HUES64 (cell line): ENCODE measurements at regions not wholly inside any gene's neighbourhood (a gene's known extent, or its start where the extent isn't known, plus 50 kb on each side); places are given as distances from the start of the nearest gene placed in this dataset.
A peak's percentile ranks its signal among the peaks of the same experiment; 100 is the strongest.

ENCODE experiments used
- H3K27ac ChIP-seq: 2 replicates; pipeline ENCODE4 v1.7.0; 2013; ENCODE audit warnings: low read depth, low read length, inconsistent platforms
- H3K27me3 ChIP-seq: 2 replicates; pipeline ENCODE4 v1.6.1; 2013; ENCODE audit warnings: mild to moderate bottlenecking, low read length; ENCODE audit not compliant: insufficient read depth
- H3K36me3 ChIP-seq: 2 replicates; pipeline ENCODE4 v1.6.1; 2013; ENCODE audit warnings: mild to moderate bottlenecking, low read length; ENCODE audit not compliant: insufficient read depth
- H3K4me1 ChIP-seq: 2 replicates; pipeline ENCODE4 v1.6.1; 2013; ENCODE audit warnings: mild to moderate bottlenecking, low read length, moderate library complexity; ENCODE audit not compliant: insufficient read depth
- H3K4me3 ChIP-seq: 2 replicates; pipeline ENCODE4 v1.5.1; 2013; ENCODE audit warnings: mild to moderate bottlenecking, low read length, moderate library complexity
- H3K9ac ChIP-seq: 2 replicates; pipeline ENCODE4 v1.6.1; 2013; ENCODE audit warnings: mild to moderate bottlenecking, low read depth, low read length
- H3K9me3 ChIP-seq: 2 replicates; pipeline ENCODE4 v1.6.1; 2013; ENCODE audit warnings: low read depth, low read length; ENCODE audit not compliant: insufficient read depth
- WGBS: fragments of 150-250, 120-280 bp; methylation state at CpG from one replicate; pipeline ENCODE4 v1.1.7; 2013; ENCODE audit warnings: missing lambda C conversion rate; 5-methylcytosine and 5-hydroxymethylcytosine counted together

DNA sequence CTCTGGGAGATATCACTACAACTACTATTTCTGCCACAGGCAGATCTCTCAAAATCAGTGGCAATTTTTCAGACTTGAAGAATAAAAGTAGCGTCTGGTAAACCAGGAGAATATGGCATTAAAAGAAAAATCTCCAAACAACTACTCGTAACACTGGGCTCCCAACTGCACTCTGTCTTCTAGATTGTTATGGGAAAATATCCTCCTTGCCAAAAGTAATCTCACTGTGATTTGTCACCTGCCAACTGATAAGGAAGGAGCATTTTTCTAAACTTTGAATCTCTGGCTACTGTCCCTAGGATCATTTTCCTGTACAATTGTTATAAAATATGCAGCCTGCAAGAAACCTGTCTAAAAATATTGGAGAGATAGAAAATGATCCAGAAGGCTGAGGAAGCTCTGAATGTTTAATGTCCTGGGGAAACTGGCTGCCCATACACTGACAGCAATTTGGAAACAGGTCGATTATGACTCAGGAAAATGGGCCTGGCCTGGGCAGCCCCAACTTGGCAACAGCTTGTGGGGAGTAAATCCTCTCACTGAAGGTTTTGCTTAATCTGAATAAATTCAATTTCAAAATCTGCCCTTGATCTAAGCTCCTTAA, 90.5 kb upstream of the DBX1 start:
- Histone ChIP-seq H3K4me3 (no peak overlapping the region), H3K27me3 (peaks cover 45% of the 10 kb centered on the region), H3K4me1 (peaks cover 42% of the 10 kb centered on the region), H3K9me3 (no peaks in the 10 kb centered on the region), H3K36me3 (no peaks in the 10 kb centered on the region), H3K27ac (no peak overlapping the region), H3K9ac (no peak overlapping the region)
- WGBS = 82% methylated on average over 3 of the region's 3 CpGs

- Histone ChIP-seq H3K36me3 (no peaks in the 10 kb centered on the region), H3K27me3 (peaks cover 42% of the 10 kb centered on the region), H3K4me3 (no peak overlapping the region), H3K9me3 (no peaks in the 10 kb centered on the region), H3K4me1 (peaks cover 42% of the 10 kb centered on the region), H3K9ac (no peak overlapping the region), H3K27ac (no peak overlapping the region)
- 77% methylated on average over 3 of the region's 3 CpGs for WGBS
Observed at GRCh38 chr11:20249796-20250195, 89.5 kb upstream of the DBX1 start.

GRCh38 chr11:20249378-20249777, 89.1 kb upstream of the DBX1 start:
- Histone ChIP-seq H3K27ac (no peak overlapping the region), H3K4me3 (no peak overlapping the region), H3K36me3 (no peaks in the 10 kb centered on the region), H3K9me3 (no peaks in the 10 kb centered on the region), H3K4me1 (peaks cover 42% of the 10 kb centered on the region), H3K9ac (no peak overlapping the region), H3K27me3 (peaks cover 42% of the 10 kb centered on the region)
- WGBS = 84% methylated on average over 5 of the region's 5 CpGs

GRCh38 chr11:20248871-20249270, 88.6 kb upstream of the DBX1 start:
- H3K4me3 ChIP-seq = no peak overlapping the region
- no peak overlapping the region for H3K9ac ChIP-seq
- H3K27ac ChIP-seq = no peak overlapping the region
- H3K9me3 ChIP-seq = no peaks in the 10 kb centered on the region
- 84% methylated on average over 1 of the region's 2 CpGs for WGBS
- no peaks in the 10 kb centered on the region for H3K36me3 ChIP-seq
- H3K4me1 ChIP-seq = peaks cover 42% of the 10 kb centered on the region
- H3K27me3 ChIP-seq = peaks cover 42% of the 10 kb centered on the region

DNA sequence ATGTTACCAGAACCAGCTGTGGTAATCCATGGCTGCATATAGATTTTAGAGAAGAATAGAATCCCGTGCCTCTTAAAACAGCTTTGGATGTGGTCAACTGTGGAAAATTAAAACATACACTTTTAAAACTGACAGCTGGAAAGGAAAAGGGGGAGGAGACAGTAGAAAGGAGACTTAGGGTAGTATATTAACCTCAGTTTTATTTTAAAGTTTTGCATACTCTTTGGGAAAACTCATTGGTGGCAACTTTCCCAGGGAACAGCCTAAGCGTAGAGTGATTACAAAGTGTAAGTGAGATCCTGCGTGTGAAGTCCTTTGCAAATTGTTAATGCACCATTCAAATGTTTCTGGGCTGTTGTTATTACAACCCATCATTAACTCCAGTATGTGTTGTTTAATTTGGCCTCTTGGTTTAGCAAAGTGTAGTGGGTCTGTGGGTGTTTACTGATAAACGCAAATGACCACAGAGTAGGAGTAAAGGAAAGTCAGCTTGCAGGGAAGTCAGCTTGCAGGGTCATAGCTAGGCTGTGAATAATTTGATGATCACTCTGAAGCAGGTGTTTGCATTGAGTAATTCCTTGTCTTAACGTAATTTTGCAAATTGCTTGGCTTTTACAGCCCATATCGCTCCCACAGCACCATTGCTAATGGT, 88.0 kb upstream of the DBX1 start:
- Histone ChIP-seq H3K4me3 (no peak overlapping the region), H3K27me3 (peaks cover 42% of the 10 kb centered on the region), H3K36me3 (no peaks in the 10 kb centered on the region), H3K9me3 (no peaks in the 10 kb centered on the region), H3K9ac (no peak overlapping the region), H3K27ac (no peak overlapping the region; the same call in 1 of the 2 replicates), H3K4me1 (peaks cover 42% of the 10 kb centered on the region)
- WGBS = 36% methylated on average over 6 of the region's 6 CpGs

DNA sequence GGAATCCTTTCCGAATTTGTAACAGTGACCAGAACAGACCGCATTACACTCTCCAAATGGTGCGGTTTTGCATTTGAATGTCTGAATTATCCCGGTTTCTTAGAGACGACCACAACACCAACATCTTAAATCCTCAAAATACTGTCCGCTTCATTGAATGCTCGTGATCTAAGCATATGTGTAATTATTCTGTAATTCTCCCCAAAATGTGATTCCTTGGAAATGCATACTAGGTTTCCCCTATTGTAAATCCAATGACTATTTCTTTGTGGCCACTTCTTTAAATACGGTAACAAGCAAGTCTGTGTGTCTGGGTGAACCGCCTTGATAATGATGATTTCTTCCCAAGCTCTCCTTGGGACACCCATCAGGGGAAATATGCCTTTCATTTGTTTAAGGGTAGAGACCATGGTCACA, 87.3 kb upstream of the DBX1 start:
- Histone ChIP-seq H3K36me3 (no peaks in the 10 kb centered on the region), H3K9me3 (no peaks in the 10 kb centered on the region), H3K27me3 (peaks cover 42% of the 10 kb centered on the region), H3K9ac (no peak overlapping the region), H3K4me3 (0 out of 2 replicates have a peak overlapping the region, but pooled peaks have one; percentile 1), H3K4me1 (peaks cover 42% of the 10 kb centered on the region), H3K27ac (no peak overlapping the region; the same call in 1 of the 2 replicates)
- whole genome bisulfite sequencing = 14% methylated on average over 7 of the region's 9 CpGs

DNA sequence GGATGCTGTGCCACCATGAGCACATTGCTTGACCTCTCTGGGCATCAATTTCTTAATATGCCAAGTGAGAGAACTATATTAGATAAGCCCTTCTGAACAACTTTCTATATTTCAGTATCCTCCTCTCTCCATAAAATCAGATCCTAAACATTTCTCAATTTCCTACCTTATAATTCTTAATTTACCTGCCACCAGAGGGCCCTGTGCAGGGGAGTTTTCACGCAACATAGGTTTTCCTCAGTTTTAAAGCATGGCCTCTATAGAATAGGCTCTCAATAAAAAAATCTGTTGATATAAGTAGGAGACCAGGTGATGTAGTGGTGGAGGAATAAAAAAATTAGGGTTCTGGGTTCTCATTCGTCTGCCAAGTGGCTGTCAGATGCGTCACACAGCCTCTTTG, 83.7 kb upstream of the DBX1 start:
- Histone ChIP-seq H3K36me3 (no peaks in the 10 kb centered on the region), H3K27me3 (peaks cover 27% of the 10 kb centered on the region), H3K9me3 (no peaks in the 10 kb centered on the region), H3K4me3 (no peak overlapping the region), H3K4me1 (peaks cover 33% of the 10 kb centered on the region), H3K9ac (no peak overlapping the region), H3K27ac (no peak overlapping the region)
- WGBS = 87% methylated on average over 3 of the region's 3 CpGs

GRCh38 chr11:20238712-20239111, 78.4 kb upstream of the DBX1 start:
- Histone ChIP-seq H3K36me3 (no peaks in the 10 kb centered on the region), H3K4me3 (no peak overlapping the region)
- 85% methylated on average over 2 of the region's 2 CpGs for WGBS

DNA sequence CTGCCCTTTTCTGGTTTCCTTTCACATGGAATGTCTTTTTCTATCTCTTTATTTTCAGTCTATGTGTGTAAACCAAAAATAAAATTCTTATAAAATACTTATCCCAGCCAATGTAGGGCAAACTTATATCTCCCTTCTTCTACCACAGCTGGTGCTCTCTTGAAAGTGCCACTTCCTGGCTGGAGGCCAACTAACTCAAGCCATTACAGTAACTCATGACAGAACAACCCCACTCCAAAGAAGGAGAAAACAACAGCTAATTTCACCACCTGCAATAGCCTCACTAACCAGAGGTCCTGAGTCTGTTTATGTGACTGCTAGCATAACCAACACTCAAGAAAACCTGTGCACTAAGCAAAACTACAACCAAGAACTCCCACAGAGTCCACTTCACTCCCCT, 74.9 kb upstream of the DBX1 start:
- Histone ChIP-seq H3K36me3 (no peaks in the 10 kb centered on the region), H3K9me3 (peaks cover 9% of the 10 kb centered on the region; the same call in 1 of the 2 replicates), H3K4me1 (no peaks in the 10 kb centered on the region), H3K27me3 (no peaks in the 10 kb centered on the region), H3K9ac (no peak overlapping the region), H3K27ac (no peak overlapping the region), H3K4me3 (no peak overlapping the region)

More at GRCh38 chr11:20238712-20239111, 78.4 kb upstream of the DBX1 start:
- H3K4me1 ChIP-seq = no peaks in the 10 kb centered on the region
- no peaks in the 10 kb centered on the region for H3K27me3 ChIP-seq
- H3K9me3 ChIP-seq = peaks cover 3% of the 10 kb centered on the region; the same call in 1 of the 2 replicates
- no peak overlapping the region for H3K9ac ChIP-seq
- no peak overlapping the region for H3K27ac ChIP-seq

DNA sequence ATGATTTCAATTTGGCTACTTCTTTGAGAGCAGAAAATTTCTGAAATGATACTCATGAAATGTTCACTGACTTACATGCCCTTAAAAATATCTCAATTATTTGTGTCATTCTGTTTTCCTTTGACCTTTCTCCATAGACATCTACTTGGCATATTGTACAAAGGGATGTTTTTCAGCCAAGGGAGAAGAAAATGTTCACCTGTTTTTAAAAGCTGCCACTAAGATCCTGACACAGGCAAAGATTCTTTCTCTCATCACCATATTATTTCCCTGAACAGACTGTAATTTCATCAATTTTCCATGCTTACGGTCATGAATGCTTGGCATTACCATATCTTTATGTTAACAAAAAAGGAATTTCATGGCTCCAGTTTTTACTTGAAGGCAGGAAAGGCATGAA, 67.4 kb upstream of the DBX1 start:
- Histone ChIP-seq H3K27me3 (peaks cover 20% of the 10 kb centered on the region), H3K4me3 (no peak overlapping the region), H3K9ac (no peak overlapping the region), H3K36me3 (no peaks in the 10 kb centered on the region), H3K4me1 (no peaks in the 10 kb centered on the region), H3K27ac (no peak overlapping the region), H3K9me3 (peaks cover 8% of the 10 kb centered on the region; the same call in 1 of the 2 replicates)
- WGBS = 95% methylated on average over 1 of the region's 1 CpG

DNA sequence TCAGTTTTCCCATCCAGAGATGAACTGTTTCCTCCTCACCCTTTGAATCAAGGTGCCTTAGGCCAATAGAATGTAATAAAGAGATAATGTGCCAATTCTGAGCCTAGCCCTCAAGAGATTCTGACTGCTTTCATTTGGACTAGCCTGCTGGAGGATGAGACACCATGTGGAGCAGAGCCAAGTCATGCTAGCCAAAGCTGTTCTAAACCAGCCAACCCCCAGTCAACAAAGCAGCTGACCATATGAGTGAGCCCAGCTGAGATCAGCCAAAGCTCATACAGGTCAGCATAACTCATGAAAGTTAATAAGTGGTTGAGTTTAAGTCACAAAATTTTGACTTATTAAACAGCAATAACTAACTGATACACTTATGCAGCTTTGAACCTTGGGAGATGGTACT, 66.7 kb upstream of the DBX1 start:
- H3K9ac ChIP-seq = no peak overlapping the region
- H3K36me3 ChIP-seq = no peaks in the 10 kb centered on the region
- no peaks in the 10 kb centered on the region for H3K4me1 ChIP-seq
- no peak overlapping the region for H3K27ac ChIP-seq
- H3K4me3 ChIP-seq = no peak overlapping the region
- H3K9me3 ChIP-seq = peaks cover 8% of the 10 kb centered on the region; the same call in 1 of the 2 replicates
- peaks cover 27% of the 10 kb centered on the region for H3K27me3 ChIP-seq
